Osteocyte (in vitro differentiated cells): ENCODE measurements at regions not wholly inside any gene's neighbourhood (a gene's known extent, or its start where the extent isn't known, plus 50 kb on each side); places are given as distances from the start of the nearest gene placed in this dataset.

Experiments
- DNase-seq: peaks from one replicate; pipeline ENCODE4 v3.0.0; 2021; ENCODE audit warnings: mixed read lengths; ENCODE audit not compliant: unreplicated experiment; ENCODE audit errors: extremely low spot score
- H3K27ac Mint-ChIP-seq: one replicate; pipeline ENCODE4 v1.8.0; 2021; ENCODE audit warnings: mild to moderate bottlenecking, mixed read lengths; ENCODE audit not compliant: unreplicated experiment
- H3K27me3 Mint-ChIP-seq: one replicate; pipeline ENCODE4 v1.8.0; 2021; ENCODE audit warnings: mixed read lengths; ENCODE audit not compliant: unreplicated experiment
- H3K36me3 Mint-ChIP-seq: one replicate; pipeline ENCODE4 v1.8.0; 2021; ENCODE audit warnings: mixed read lengths; ENCODE audit not compliant: unreplicated experiment
- H3K4me1 Mint-ChIP-seq: one replicate; pipeline ENCODE4 v1.8.0; 2021; ENCODE audit warnings: mixed read lengths; ENCODE audit not compliant: unreplicated experiment
- H3K4me3 Mint-ChIP-seq: one replicate; pipeline ENCODE4 v1.8.0; 2021; ENCODE audit warnings: mild to moderate bottlenecking, moderate library complexity, mixed read lengths; ENCODE audit not compliant: unreplicated experiment
- H3K9me3 Mint-ChIP-seq: one replicate; pipeline ENCODE4 v1.8.0; 2021; ENCODE audit warnings: mixed read lengths; ENCODE audit not compliant: unreplicated experiment
- TF ChIP-seq, protein P1 (sequence below): fragments of 200-600 bp; sonication (generic); IDR thresholded peaks from 2 replicates; pipeline ENCODE4 v1.5.0; 2021; ENCODE audit warnings: antibody characterized with exemption, mild to moderate bottlenecking, moderate library complexity

DNA sequence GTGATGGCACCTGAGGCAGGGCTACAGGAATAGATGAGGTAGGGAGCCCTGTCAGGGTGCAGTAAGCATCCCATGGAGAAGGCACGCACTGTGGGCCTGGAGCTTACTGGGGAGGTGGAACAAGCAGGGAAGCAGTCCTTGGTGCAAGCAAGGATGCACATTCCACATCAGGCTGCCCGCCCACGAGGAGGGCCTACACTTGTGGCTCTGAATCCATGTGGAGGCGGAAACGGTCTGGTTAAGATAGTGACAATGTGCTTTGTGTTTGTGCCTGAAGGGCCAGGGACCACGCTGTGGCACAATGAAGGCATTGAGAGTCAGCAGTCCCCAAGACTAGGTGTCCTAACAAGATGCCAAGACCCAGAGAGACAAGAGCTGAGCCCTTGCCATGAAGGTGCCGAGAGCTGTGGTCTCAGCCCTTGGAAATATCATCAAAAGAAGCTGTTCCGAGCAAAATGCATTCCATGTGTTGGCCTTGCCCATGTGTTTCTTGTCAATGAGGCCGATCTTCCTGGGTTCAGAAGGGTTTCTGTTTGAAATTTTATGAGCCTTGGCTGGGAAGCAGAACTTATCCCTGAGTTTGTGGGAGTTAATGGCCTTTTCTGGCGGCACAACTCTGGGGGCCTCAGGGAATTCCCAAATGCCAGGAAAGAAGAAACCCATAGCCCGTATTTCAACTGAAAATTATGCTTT lies 111.9 kb downstream of the NGF start:
- no peaks in the 10 kb centered on the region for H3K27me3 Mint-ChIP-seq
- DNase-seq, result no peak
- H3K36me3 Mint-ChIP-seq, result no peaks in the 10 kb centered on the region
- H3K27ac Mint-ChIP-seq, result no peak overlapping the region
- H3K4me1 Mint-ChIP-seq, result peaks cover 2% of the 10 kb centered on the region
- no peak overlapping the region for H3K4me3 Mint-ChIP-seq
- TF ChIP-seq, protein P1, sequence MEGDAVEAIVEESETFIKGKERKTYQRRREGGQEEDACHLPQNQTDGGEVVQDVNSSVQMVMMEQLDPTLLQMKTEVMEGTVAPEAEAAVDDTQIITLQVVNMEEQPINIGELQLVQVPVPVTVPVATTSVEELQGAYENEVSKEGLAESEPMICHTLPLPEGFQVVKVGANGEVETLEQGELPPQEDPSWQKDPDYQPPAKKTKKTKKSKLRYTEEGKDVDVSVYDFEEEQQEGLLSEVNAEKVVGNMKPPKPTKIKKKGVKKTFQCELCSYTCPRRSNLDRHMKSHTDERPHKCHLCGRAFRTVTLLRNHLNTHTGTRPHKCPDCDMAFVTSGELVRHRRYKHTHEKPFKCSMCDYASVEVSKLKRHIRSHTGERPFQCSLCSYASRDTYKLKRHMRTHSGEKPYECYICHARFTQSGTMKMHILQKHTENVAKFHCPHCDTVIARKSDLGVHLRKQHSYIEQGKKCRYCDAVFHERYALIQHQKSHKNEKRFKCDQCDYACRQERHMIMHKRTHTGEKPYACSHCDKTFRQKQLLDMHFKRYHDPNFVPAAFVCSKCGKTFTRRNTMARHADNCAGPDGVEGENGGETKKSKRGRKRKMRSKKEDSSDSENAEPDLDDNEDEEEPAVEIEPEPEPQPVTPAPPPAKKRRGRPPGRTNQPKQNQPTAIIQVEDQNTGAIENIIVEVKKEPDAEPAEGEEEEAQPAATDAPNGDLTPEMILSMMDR, result no peak
- H3K9me3 Mint-ChIP-seq, result no peaks in the 10 kb centered on the region

DNA sequence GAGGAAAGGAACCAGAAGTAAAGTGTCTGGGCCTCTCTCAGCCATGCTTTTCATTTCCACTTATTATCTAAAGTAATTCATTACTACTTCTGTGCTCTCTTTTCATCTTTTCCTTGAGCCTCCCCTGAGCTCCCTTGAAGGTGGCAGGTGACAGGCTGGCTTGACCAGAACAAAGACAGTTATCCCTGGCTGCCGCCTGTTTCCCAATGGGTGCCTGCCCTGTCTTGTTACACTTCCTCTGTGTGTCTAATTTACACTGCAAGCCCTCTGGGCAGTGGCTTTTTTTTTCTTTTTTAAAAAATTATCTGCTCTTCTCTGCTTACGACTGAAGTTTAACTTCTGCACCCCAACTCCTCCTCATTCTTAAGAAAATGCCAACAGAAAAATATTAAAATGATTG lies 113.4 kb downstream of the NGF start:
- Mint-ChIP-seq H3K36me3 (no peaks in the 10 kb centered on the region), H3K9me3 (no peaks in the 10 kb centered on the region), H3K4me1 (peaks cover 7% of the 10 kb centered on the region), H3K27ac (no peak overlapping the region), H3K4me3 (no peak overlapping the region), H3K27me3 (no peaks in the 10 kb centered on the region)
- no peak for DNase-seq
- TF ChIP-seq, protein P1, result no peak

DNA sequence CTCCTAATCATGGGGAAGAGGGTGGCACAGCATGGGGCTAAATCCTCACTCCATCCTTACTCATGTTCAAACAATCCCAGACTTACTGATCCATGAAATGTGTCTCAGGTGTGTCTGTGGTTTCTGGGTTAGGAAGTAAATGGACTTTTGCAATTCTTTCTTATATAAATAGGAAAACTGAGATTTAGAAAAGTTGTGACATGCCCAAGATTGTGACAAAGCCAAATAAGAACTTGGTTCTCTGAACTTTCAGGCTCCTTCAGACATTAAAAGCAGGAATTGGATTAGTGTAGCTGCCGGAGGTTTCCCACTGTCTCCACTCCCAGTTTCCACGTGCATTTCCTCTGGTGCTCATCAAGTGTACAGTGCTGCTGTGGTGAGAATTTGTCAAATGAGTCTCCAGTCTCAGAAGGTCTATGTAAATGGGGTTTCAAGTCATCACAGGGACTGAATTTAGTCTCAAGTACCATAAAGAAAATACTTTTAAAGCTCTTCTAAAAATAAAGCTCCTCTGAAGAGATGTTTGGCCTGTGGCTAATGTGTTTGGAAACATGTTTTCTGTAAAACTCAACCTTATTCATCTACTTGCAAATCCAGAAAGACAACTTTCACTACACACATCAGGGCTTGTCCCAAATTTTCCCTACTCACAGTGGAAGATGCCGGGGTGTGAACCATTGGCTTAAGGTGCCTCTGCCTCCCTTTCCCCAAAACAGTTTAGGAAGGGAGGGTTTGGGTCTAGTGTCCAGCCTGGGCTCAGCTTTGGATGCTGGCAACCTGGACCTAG lies 115.2 kb downstream of the NGF start:
- no peak for DNase-seq
- H3K9me3 Mint-ChIP-seq, result no peaks in the 10 kb centered on the region
- no peaks in the 10 kb centered on the region for H3K27me3 Mint-ChIP-seq
- H3K4me1 Mint-ChIP-seq, result peaks cover 19% of the 10 kb centered on the region
- no peak overlapping the region for H3K4me3 Mint-ChIP-seq
- no peak overlapping the region for H3K27ac Mint-ChIP-seq
- H3K36me3 Mint-ChIP-seq, result no peaks in the 10 kb centered on the region
- TF ChIP-seq, protein P1, result no peak

DNA sequence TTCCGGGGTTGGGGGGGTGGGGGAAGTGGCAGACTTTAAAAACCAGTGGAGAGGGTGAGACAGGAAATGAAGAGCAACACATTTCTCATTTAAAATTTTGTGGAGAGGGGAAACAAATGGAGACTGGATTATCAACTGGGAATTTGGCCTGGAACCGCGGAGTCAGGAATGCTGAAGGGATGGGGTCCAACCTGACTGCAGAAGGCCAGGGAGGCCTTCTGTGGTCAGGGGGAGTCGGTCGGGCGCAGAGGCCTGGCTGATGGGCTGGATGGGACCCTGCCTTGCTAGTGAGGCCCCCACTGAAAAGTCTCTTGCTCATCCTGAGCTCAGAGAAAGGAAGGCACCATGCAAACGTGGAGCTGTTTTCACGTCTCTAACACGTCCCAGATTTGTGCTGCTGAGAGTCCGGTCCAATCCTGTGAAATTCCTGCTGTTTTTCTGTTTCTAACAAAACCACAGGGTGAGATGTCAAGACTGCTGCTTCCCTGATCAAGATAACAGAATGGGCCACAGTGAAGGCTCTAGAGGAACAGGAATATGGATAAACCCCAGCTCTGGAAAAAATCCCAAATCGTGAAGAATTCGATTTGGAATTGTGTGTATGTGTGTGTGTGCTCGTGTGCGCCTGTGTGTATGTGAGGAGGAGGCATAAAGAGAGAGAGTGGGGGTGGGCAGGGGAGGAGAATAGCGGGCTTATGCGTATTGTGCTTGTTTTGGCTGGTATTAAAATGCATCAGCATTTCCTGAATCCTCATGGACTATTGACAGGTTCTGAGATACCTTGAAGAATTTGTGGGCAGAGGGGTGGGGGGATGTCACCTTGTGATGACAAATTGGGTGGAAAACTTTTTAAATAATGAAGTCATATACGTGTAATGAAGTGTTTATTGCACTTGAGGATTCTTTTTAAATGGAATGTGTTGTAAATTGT lies 117.4 kb downstream of the NGF start:
- Mint-ChIP-seq H3K27ac (no peak overlapping the region), H3K27me3 (no peaks in the 10 kb centered on the region), H3K4me3 (no peak overlapping the region), H3K36me3 (no peaks in the 10 kb centered on the region), H3K9me3 (no peaks in the 10 kb centered on the region), H3K4me1 (peaks cover 23% of the 10 kb centered on the region)
- no peak for DNase-seq
- TF ChIP-seq, protein P1, result no peak
